GM06990 (cell line): ENCODE measurements at regions not wholly inside any gene's neighbourhood (a gene's known extent, or its start where the extent isn't known, plus 50 kb on each side); places are given as distances from the start of the nearest gene placed in this dataset.

Experiments
- DNase-seq: peaks from one replicate; pipeline ENCODE4 v3.0.0-alpha.2; 2011; ENCODE audit not compliant: insufficient read length; ENCODE audit errors: extremely low read depth
- H3K27me3 ChIP-seq: replicated peaks from 2 replicates; pipeline ENCODE4 v1.6.0; 2011; ENCODE audit warnings: low read length; ENCODE audit not compliant: control insufficient read depth, insufficient read depth
- H3K36me3 ChIP-seq: 2 replicates; pipeline ENCODE4 v1.5.1; 2011; ENCODE audit warnings: low read length; ENCODE audit not compliant: control insufficient read depth, insufficient read depth
- H3K4me3 ChIP-seq: replicated peaks from 2 replicates; pipeline ENCODE4 v1.5.1; 2011; ENCODE audit warnings: low read depth, mild to moderate bottlenecking, control low read depth, low read length
- TF ChIP-seq, protein P1 (sequence below): IDR thresholded peaks from 2 replicates; pipeline ENCODE4 v1.5.1; 2011; ENCODE audit warnings: low read length, control low read depth, mild to moderate bottlenecking, inconsistent platforms; ENCODE audit not compliant: insufficient read depth, poor library complexity, severe bottlenecking

- TF ChIP-seq, protein P1, sequence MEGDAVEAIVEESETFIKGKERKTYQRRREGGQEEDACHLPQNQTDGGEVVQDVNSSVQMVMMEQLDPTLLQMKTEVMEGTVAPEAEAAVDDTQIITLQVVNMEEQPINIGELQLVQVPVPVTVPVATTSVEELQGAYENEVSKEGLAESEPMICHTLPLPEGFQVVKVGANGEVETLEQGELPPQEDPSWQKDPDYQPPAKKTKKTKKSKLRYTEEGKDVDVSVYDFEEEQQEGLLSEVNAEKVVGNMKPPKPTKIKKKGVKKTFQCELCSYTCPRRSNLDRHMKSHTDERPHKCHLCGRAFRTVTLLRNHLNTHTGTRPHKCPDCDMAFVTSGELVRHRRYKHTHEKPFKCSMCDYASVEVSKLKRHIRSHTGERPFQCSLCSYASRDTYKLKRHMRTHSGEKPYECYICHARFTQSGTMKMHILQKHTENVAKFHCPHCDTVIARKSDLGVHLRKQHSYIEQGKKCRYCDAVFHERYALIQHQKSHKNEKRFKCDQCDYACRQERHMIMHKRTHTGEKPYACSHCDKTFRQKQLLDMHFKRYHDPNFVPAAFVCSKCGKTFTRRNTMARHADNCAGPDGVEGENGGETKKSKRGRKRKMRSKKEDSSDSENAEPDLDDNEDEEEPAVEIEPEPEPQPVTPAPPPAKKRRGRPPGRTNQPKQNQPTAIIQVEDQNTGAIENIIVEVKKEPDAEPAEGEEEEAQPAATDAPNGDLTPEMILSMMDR = no peak
- no peak overlapping the region for H3K4me3 ChIP-seq
- DNase-seq = no peak
- no peaks in the 10 kb centered on the region for H3K27me3 ChIP-seq
- no peaks in the 10 kb centered on the region for H3K36me3 ChIP-seq
These were observed 694.5 kb upstream of the BCHE start for GRCh38 chr3:166531730-166532129.

GRCh38 chr3:166527325-166527724, 690.1 kb upstream of the BCHE start:
- Histone ChIP-seq H3K36me3 (no peaks in the 10 kb centered on the region), H3K27me3 (no peaks in the 10 kb centered on the region), H3K4me3 (no peak overlapping the region)
- no peak for DNase-seq
- TF ChIP-seq, protein P1 = no peak

DNA sequence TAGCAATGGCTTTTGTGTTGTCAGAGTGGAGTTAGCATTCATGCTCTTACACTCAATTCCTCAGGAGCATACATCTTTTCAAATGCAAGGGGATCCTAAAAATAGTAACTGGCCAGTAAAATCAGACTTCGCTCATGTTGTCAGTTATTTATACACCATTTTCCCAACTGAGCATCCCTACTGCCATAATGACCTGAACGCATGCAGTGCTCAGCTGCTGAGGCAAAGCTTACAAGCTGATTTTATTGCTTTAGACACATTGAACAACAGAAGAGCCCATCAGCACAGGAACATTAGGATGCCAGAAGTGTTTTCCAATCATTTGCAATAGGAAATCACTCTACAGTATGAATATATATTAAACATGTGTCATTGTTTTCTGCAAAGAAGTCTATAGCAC, 689.7 kb upstream of the BCHE start:
- no peaks in the 10 kb centered on the region for H3K27me3 ChIP-seq
- no peaks in the 10 kb centered on the region for H3K36me3 ChIP-seq
- TF ChIP-seq, protein P1 = no peak
- no peak for DNase-seq
- H3K4me3 ChIP-seq = no peak overlapping the region

DNA sequence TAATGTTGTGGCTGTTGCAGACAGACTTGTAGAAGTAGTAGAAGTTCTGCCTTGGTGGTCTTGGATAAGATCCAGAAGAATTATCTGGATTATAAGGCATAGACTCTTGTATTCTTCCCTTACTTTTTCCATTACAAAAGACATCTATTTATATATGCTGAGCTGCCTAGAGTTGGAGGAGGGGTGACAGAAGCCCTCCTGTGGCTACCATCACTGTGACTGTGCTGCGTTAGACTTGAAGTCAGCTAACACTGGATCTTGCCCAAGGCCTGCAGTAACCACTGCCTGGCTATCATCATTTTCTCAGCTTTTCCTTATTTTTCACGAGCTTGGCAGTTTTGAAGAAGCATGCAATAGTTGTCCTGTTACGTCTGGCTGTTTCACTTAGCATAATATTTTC, 684.8 kb upstream of the BCHE start:
- TF ChIP-seq, protein P1 = no peak
- no peaks in the 10 kb centered on the region for H3K36me3 ChIP-seq
- no peaks in the 10 kb centered on the region for H3K27me3 ChIP-seq
- no peak overlapping the region for H3K4me3 ChIP-seq
- DNase-seq = no peak

DNA sequence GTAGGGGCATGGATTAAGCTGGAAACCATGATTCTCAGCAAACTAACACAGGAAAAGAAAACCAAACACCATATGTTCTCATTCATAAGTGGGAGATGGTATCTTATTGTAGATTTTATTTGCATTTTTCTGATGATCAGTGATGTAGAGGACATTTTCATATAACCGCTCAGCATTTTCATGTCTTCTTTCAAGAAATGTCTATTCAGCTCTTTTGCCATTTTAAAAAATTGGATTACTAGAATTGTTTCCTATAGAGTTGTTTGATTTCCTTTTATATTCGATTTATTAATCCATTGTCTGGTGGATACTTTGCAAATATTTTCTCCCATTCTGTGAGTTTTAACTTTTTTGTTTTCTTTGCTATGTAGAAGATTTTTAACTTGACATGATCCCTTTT, 682.2 kb upstream of the BCHE start:
- TF ChIP-seq, protein P1 = no peak
- no peak for DNase-seq
- Histone ChIP-seq H3K4me3 (no peak overlapping the region), H3K36me3 (no peaks in the 10 kb centered on the region), H3K27me3 (no peaks in the 10 kb centered on the region)

DNA sequence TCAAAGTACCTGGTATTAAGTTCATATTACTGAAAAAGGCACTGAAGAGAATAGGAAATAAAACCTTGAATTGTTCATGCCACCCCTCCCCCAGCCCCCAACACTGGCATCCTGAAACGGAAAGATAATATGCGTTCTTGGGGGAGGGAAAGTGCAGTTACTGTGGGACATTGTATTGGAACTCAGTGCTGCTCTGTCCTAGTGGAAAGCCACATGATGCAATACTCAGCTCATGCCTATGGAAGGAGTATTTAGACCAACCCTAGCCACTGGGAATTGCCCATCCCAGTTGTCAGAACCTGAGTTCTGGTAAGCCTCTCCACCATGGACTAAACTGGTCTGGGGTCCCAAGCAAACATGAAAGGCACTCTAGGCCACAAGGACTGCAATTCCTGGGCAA, 680.8 kb upstream of the BCHE start:
- no peak for DNase-seq
- Histone ChIP-seq H3K4me3 (no peak overlapping the region), H3K36me3 (no peaks in the 10 kb centered on the region), H3K27me3 (no peaks in the 10 kb centered on the region)
- TF ChIP-seq, protein P1 = no peak
